Retinal pigment epithelial cell (primary cell): ENCODE measurements at regions not wholly inside any gene's neighbourhood (a gene's known extent, or its start where the extent isn't known, plus 50 kb on each side); places are given as distances from the start of the nearest gene placed in this dataset.
A peak's percentile ranks its signal among the peaks of the same experiment; 100 is the strongest.

Experiments used
- DNase-seq: peaks from one replicate; pipeline ENCODE4 v3.0.0-alpha.2; 2010; ENCODE audit warnings: low read depth
- H3K4me3 ChIP-seq: 2 replicates; pipeline ENCODE4 v1.5.1; 2011; ENCODE audit warnings: mild to moderate bottlenecking, low read length, control low read depth, moderate library complexity
- TF ChIP-seq, protein P1 (sequence below): conservative IDR thresholded peaks from 2 replicates; pipeline ENCODE4 v1.5.1; 2011; ENCODE audit warnings: low read depth, low read length, control low read depth, inconsistent platforms

DNA sequence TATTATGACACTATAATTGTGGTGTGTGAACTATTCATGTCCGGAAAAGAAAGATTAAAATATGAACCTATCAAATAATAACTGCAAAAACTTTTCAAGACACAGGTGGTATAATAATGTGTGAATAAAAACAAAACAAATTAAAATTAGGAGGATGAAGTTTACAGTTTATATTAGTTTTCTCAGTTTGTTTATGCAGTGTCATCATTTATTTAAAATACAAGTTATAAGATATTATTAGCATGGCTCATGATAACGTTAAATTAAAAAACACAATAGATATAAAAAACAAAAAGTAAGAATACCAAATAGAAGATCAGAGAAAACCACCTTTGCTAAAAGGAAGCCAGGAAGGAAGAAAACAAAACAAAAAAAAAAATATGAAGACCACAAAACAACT, 963.8 kb upstream of the ALCAM start:
- TF ChIP-seq, protein P1, sequence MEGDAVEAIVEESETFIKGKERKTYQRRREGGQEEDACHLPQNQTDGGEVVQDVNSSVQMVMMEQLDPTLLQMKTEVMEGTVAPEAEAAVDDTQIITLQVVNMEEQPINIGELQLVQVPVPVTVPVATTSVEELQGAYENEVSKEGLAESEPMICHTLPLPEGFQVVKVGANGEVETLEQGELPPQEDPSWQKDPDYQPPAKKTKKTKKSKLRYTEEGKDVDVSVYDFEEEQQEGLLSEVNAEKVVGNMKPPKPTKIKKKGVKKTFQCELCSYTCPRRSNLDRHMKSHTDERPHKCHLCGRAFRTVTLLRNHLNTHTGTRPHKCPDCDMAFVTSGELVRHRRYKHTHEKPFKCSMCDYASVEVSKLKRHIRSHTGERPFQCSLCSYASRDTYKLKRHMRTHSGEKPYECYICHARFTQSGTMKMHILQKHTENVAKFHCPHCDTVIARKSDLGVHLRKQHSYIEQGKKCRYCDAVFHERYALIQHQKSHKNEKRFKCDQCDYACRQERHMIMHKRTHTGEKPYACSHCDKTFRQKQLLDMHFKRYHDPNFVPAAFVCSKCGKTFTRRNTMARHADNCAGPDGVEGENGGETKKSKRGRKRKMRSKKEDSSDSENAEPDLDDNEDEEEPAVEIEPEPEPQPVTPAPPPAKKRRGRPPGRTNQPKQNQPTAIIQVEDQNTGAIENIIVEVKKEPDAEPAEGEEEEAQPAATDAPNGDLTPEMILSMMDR = no peak
- H3K4me3 ChIP-seq = no peak overlapping the region
- DNase-seq = no peak

DNA sequence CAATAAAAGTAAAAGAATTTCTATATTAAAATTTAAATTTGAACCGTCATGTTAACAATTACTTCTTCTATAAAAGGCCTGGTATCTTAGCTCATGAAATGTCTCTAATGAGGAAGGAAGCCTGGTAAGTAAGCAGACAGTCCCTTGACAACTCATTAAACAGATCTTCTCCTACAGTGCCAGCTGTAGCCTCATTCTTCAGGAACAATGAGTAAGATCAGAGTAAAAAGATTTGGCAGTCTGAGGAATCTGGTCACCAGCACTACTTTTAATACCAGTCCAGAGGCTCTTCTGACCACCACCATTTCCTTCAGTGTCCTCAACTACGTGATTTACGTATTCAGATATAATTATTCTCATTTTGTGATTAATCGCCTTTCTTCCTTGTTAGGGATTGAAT, 955.0 kb upstream of the ALCAM start:
- TF ChIP-seq, protein P1 = no peak
- DNase-seq = no peak
- H3K4me3 ChIP-seq = no peak overlapping the region

DNA sequence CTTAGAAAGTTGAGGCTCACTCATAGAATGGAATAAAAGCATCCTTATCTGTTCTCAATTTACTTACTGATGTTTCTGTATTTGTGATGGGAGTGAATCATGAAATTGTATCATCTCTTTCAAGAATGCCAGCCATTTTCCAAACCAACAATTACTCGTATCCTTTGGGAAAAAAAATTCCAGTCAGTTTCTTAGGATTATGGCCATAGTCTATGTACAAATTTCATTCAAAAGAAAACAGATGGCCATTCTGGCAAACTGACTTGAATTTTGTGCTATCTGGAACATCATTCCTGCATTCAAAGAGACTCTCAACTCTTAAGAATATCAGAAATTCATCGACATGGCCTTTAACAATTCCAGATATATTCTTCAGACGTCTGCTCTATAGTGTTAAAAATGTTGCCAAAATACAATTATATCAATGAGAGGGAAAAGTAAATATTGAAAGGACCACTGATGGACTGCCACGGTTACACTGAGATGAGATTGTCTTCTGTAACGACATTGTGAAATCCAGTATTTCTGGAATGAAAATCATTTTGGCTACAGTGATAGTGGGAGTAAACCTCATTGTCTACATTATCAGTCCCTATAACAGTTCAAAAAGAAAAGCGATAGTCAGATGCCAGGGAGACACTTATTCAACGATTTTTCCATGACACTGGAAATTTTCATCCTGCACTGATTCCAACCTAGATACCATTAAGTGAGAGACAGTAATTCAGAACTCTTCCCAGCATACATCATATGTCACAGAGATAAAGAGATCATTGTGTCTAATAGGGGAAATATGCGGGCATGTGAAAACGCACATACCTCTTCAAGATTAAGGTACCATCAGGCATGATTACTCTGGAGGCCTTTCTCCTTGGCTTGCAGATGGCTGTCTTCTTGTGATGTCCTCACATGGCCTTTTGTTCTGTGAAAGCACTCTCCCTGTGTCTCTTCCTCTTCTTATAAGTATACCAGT, 953.8 kb upstream of the ALCAM start:
- H3K4me3 ChIP-seq = no peak overlapping the region
- DNase-seq = no peak
- TF ChIP-seq, protein P1 = no peak

DNA sequence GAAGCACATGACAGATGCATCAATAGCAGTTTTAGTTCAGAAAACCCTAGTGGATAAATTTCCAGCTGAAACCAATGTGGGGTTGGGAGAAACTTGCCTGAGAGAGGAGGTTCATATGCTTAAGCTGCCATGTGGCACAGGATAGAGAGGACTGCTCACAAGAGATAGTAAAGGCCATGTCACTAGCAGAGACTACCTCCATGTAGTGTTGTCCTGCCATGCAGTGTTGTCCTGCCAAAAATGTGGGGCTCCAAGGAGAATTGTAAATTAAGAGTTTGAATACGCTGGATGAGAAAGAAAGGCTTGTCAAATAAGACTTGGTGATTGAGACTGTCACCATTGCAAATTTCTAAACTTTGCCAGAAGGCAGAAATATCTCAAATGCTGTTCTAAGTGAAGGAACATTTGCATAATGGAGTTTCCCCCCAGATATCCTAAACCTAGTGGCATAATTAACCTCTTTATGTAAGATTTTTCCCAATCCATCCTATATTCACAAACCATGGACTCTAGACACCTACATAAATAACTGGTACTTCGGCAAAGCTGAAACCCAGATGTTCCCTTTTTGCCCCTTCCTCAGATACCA, 938.3 kb upstream of the ALCAM start:
- TF ChIP-seq, protein P1 = no peak
- no peak for DNase-seq

DNA sequence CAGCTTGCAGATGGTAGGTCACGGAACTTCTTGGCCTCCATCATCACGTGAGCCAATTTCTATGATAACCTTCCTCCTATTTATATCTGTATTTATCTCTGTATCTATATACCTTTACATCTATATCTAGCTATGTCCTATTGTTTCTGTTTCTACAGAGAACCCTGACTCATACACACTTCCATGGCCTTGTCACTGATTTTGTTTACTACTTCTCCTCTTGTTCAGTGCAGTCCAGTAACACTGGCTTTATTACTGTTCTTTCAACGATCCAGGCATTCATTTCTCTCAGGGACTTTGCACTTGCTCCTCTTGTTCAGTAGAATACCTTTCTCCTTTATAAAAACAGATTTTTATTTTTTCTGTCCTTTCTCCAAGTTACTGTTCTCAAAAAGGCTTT, 937.0 kb upstream of the ALCAM start:
- TF ChIP-seq, protein P1 = no peak
- DNase-seq = no peak

More for the DNA sequence above, 938.3 kb upstream of the ALCAM start:
- no peak overlapping the region for H3K4me3 ChIP-seq

DNA sequence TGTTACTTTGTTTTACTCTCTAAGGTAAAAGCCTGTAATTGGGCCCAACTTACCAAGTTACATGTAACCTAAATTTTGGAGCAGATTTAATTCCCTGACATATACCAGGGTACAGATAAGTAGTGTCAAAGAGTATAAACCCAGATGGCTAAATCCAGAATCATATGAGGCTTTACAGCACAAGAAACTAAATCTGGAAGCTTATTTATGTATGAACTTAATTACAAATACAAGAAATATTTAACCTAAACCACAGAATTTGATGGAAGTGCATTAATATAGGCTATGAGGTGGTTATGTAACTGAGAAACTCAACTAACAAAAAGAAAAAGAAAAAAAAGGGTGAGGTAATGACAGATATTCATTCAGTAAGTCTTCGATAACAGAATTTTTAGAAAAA, 930.2 kb upstream of the ALCAM start:
- DNase-seq = peak; percentile 12
- TF ChIP-seq, protein P1 = no peak
- H3K4me3 ChIP-seq = no peak overlapping the region

More for the DNA sequence above, 937.0 kb upstream of the ALCAM start:
- H3K4me3 ChIP-seq = no peak overlapping the region
